Caco-2 (cell line): ENCODE measurements at regions not wholly inside any gene's neighbourhood (a gene's known extent, or its start where the extent isn't known, plus 50 kb on each side); places are given as distances from the start of the nearest gene placed in this dataset.

Experiments
- BruUV-seq: library from RNA; stranded (reverse); fragments of 400-500 nt; replicated peaks from 2 replicates; lab custom pipeline; 2021; lab: Mats Ljungman, UMichigan
- CTCF ChIA-PET: fragments of 300-600 bp; sonication (Branson Sonifier 250); formaldehyde crosslinking; loops from one replicate; lab custom pipeline; 2022; ENCODE audit warnings: antibody characterized with exemption; lab: Charles Lee
- POLR2A ChIA-PET: fragments of 300-600 bp; sonication (Branson Sonifier 250); formaldehyde crosslinking; loops from one replicate; lab custom pipeline; 2022; ENCODE audit warnings: antibody characterized with exemption; lab: Charles Lee
- DNase-seq, 2 experiments: peaks; one replicate each; pipeline versions ENCODE4 v3.0.0 to v3.0.0-alpha.2; 2020 to 2022
- H3K27me3 ChIP-seq: replicated peaks from 2 replicates; pipeline ENCODE4 v1.6.0; 2011; ENCODE audit warnings: low read length; ENCODE audit not compliant: control insufficient read depth, insufficient read depth
- H3K36me3 ChIP-seq: 2 replicates; pipeline ENCODE4 v1.5.1; 2011; ENCODE audit warnings: low read length; ENCODE audit not compliant: control insufficient read depth, insufficient read depth
- H3K4me1 ChIP-seq: fragments of 250-450 bp; sonication (Bioruptor Pico); 2 replicates; pipeline ENCODE4 v1.5.1; 2020; ENCODE audit warnings: mild to moderate bottlenecking
- H3K4me3 ChIP-seq: 2 replicates; pipeline ENCODE4 v1.5.1; 2011; ENCODE audit warnings: low read depth, mild to moderate bottlenecking, control low read depth, low read length
- H3K9me3 ChIP-seq: fragments of 250-450 bp; sonication (Bioruptor Pico); 2 replicates; pipeline ENCODE4 v1.5.1; 2020; ENCODE audit warnings: mild to moderate bottlenecking, moderate library complexity
- H3K27ac Mint-ChIP-seq: one replicate; pipeline ENCODE4 v1.8.0; 2022; ENCODE audit warnings: mixed read lengths; ENCODE audit not compliant: unreplicated experiment
- H3K27me3 Mint-ChIP-seq: one replicate; pipeline ENCODE4 v1.8.0; 2022; ENCODE audit warnings: mixed read lengths; ENCODE audit not compliant: insufficient read depth, unreplicated experiment
- H3K36me3 Mint-ChIP-seq: one replicate; pipeline ENCODE4 v1.8.0; 2022; ENCODE audit warnings: mild to moderate bottlenecking, mixed read lengths; ENCODE audit not compliant: insufficient read depth, unreplicated experiment
- H3K4me1 Mint-ChIP-seq: one replicate; pipeline ENCODE4 v1.8.0; 2022; ENCODE audit warnings: low read depth, mixed read lengths; ENCODE audit not compliant: unreplicated experiment
- H3K4me3 Mint-ChIP-seq: one replicate; pipeline ENCODE4 v1.8.0; 2022; ENCODE audit warnings: mild to moderate bottlenecking, moderate library complexity, mixed read lengths; ENCODE audit not compliant: unreplicated experiment
- H3K9me3 Mint-ChIP-seq: one replicate; pipeline ENCODE4 v1.8.0; 2022; ENCODE audit warnings: mixed read lengths; ENCODE audit not compliant: unreplicated experiment
- CTCF ChIP-seq, 2 experiments: fragments of 200-600 bp in 1 of 2; IDR thresholded peaks; 1 replicate in 1 of 2; 2 replicates in 1 of 2; pipeline versions ENCODE4 v1.5.1 to v1.8.0; 2011 to 2022; ENCODE audit warnings: antibody characterized with exemption in 1 of 2, control low read depth in 1 of 2, inconsistent platforms in 1 of 2, low read depth in 1 of 2, low read length in 1 of 2, mild to moderate bottlenecking in 1 of 2, moderate library complexity in 1 of 2; ENCODE audit not compliant: insufficient read depth in 1 of 2, severe bottlenecking in 1 of 2, unreplicated experiment in 1 of 2
- intact Hi-C: fragments of 100-400 bp; cut with micrococcal nuclease; formaldehyde crosslinking; loops from one replicate; pipeline ENCODE4 v1.10.0; 2022; ENCODE audit not compliant: unreplicated experiment

GRCh38 chr2:59884166-59884565 lies 669.3 kb downstream of the BCL11A start:
- Mint-ChIP-seq H3K9me3 (no peaks in the 10 kb centered on the region), H3K27me3 (peaks cover 7% of the 10 kb centered on the region), H3K4me3 (no peak overlapping the region), H3K4me1 (no peaks in the 10 kb centered on the region), H3K27ac (no peak overlapping the region), H3K36me3 (no peaks in the 10 kb centered on the region)
- ChIA-PET CTCF (no interaction called here), POLR2A (no interaction called here)
- Histone ChIP-seq H3K27me3 (no peaks in the 10 kb centered on the region), H3K4me1 (no peaks in the 10 kb centered on the region), H3K9me3 (no peaks in the 10 kb centered on the region), H3K4me3 (no peak overlapping the region), H3K36me3 (no peaks in the 10 kb centered on the region)
- no TSS peak for BruUV-seq
- intact Hi-C loops, result no loop called here
- DNase-seq, result no peak
- no peak for TF ChIP-seq CTCF (IDR thresholded peaks at IDR 0.05; ENCODE audit: insufficient read depth in 1 of 2, low read depth in 1 of 2, low read length in 1 of 2, severe bottlenecking in 1 of 2, unreplicated experiment in 1 of 2)

GRCh38 chr2:59882822-59883221 lies 670.6 kb downstream of the BCL11A start:
- ChIA-PET CTCF (no interaction called here), POLR2A (no interaction called here)
- H3K9me3 Mint-ChIP-seq, result no peaks in the 10 kb centered on the region
- Histone ChIP-seq H3K27me3 (no peaks in the 10 kb centered on the region), H3K4me1 (no peaks in the 10 kb centered on the region), H3K36me3 (no peaks in the 10 kb centered on the region), H3K4me3 (no peak overlapping the region), H3K9me3 (no peaks in the 10 kb centered on the region)
- H3K36me3 Mint-ChIP-seq, result no peaks in the 10 kb centered on the region
- peaks cover 7% of the 10 kb centered on the region for H3K27me3 Mint-ChIP-seq
- no peak overlapping the region for H3K4me3 Mint-ChIP-seq
- BruUV-seq, result no TSS peak
- DNase-seq, result no peak
- H3K4me1 Mint-ChIP-seq, result no peaks in the 10 kb centered on the region
- no peak for TF ChIP-seq CTCF (IDR thresholded peaks at IDR 0.05; ENCODE audit: insufficient read depth in 1 of 2, low read depth in 1 of 2, low read length in 1 of 2, severe bottlenecking in 1 of 2, unreplicated experiment in 1 of 2)
- intact Hi-C loops, result no loop called here
- no peak overlapping the region for H3K27ac Mint-ChIP-seq

- Mint-ChIP-seq H3K36me3 (no peaks in the 10 kb centered on the region), H3K27ac (no peak overlapping the region), H3K27me3 (peaks cover 10% of the 10 kb centered on the region), H3K4me1 (no peaks in the 10 kb centered on the region), H3K9me3 (no peaks in the 10 kb centered on the region), H3K4me3 (no peak overlapping the region)
- Histone ChIP-seq H3K36me3 (no peaks in the 10 kb centered on the region), H3K9me3 (no peaks in the 10 kb centered on the region), H3K4me1 (no peaks in the 10 kb centered on the region), H3K27me3 (no peaks in the 10 kb centered on the region), H3K4me3 (no peak overlapping the region)
- ChIA-PET POLR2A (no interaction called here), CTCF (no interaction called here)
- TF ChIP-seq CTCF (IDR thresholded peaks at IDR 0.05; ENCODE audit: insufficient read depth in 1 of 2, low read depth in 1 of 2, low read length in 1 of 2, severe bottlenecking in 1 of 2, unreplicated experiment in 1 of 2), result no peak
- BruUV-seq, result no TSS peak
- intact Hi-C loops, result no loop called here
- no peak for DNase-seq
Observed at GRCh38 chr2:59882279-59882678, 671.2 kb downstream of the BCL11A start.
